Tibial artery (tissue), 4 donors: ENCODE measurements at regions not wholly inside any gene's neighbourhood (a gene's known extent, or its start where the extent isn't known, plus 50 kb on each side); places are given as distances from the start of the nearest gene placed in this dataset.

Experiments used
- DNase-seq, 2 donors: peaks; one replicate each; pipeline ENCODE4 v3.0.0-alpha.2; 2019
- H3K27ac ChIP-seq, 2 donors: fragments of 200-600 bp; sonication (generic) in 1 of 2; 1 replicate in 1 of 2; 2 replicates in 1 of 2; pipeline ENCODE4 v1.5.1; 2018 to 2019; ENCODE audit warnings: mild to moderate bottlenecking in 1 of 2
- H3K27me3 ChIP-seq, 2 donors: fragments of 200-600 bp; sonication (generic) in 1 of 2; one replicate each; pipeline versions ENCODE4 v1.5.1 to v1.6.0; 2016 to 2019
- H3K36me3 ChIP-seq, 3 donors: fragments of 200-600 bp; sonication (generic) in 2 of 3; one replicate each; pipeline ENCODE4 v1.5.1; 2016 to 2019; ENCODE audit warnings: mild to moderate bottlenecking in 2 of 3
- H3K4me1 ChIP-seq, 4 donors: fragments of 200-600 bp; sonication (generic) in 2 of 4; 1 replicate in 3 of 4; 2 replicates in 1 of 4; pipeline ENCODE4 v1.5.1; 2016 to 2019
- H3K4me3 ChIP-seq, 2 donors: fragments of 200-600 bp; sonication (generic) in 1 of 2; 1 replicate in 1 of 2; 2 replicates in 1 of 2; pipeline ENCODE4 v1.5.1; 2018 to 2019; ENCODE audit warnings: mild to moderate bottlenecking in 2 of 2
- H3K9me3 ChIP-seq, 3 donors: fragments of 200-600 bp; sonication (generic) in 1 of 3; one replicate each; pipeline ENCODE4 v1.5.1; 2016 to 2019
- intact Hi-C: fragments of 100-400 bp; cut with DNase I; formaldehyde crosslinking; loops from one replicate; pipeline ENCODE4 v1.15.0; 2023; ENCODE audit warnings: low total_unique reads
- TF ChIP-seq, protein P1 (sequence below), 2 experiments: fragments of 200-600 bp in 1 of 2; fragments of 450-650 bp in 1 of 2; IDR thresholded peaks; one replicate each; pipeline ENCODE4 v1.5.1; 2017 to 2019; ENCODE audit warnings: antibody characterized with exemption in 2 of 2, mild to moderate bottlenecking in 1 of 2, moderate library complexity in 1 of 2

- no peaks in the 10 kb centered on the region for H3K36me3 ChIP-seq
- DNase-seq = no peak
- intact Hi-C loops = no loop called here
- TF ChIP-seq, protein P1, sequence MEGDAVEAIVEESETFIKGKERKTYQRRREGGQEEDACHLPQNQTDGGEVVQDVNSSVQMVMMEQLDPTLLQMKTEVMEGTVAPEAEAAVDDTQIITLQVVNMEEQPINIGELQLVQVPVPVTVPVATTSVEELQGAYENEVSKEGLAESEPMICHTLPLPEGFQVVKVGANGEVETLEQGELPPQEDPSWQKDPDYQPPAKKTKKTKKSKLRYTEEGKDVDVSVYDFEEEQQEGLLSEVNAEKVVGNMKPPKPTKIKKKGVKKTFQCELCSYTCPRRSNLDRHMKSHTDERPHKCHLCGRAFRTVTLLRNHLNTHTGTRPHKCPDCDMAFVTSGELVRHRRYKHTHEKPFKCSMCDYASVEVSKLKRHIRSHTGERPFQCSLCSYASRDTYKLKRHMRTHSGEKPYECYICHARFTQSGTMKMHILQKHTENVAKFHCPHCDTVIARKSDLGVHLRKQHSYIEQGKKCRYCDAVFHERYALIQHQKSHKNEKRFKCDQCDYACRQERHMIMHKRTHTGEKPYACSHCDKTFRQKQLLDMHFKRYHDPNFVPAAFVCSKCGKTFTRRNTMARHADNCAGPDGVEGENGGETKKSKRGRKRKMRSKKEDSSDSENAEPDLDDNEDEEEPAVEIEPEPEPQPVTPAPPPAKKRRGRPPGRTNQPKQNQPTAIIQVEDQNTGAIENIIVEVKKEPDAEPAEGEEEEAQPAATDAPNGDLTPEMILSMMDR (IDR thresholded peaks at IDR 0.05) = no peak
- H3K27me3 ChIP-seq = no peaks in the 10 kb centered on the region
- no peak overlapping the region for H3K4me3 ChIP-seq
- H3K9me3 ChIP-seq = no peaks in the 10 kb centered on the region
- H3K4me1 ChIP-seq = no peaks in the 10 kb centered on the region
- H3K27ac ChIP-seq = no peak overlapping the region
Observed at GRCh38 chr10:128874331-128874730, 592.7 kb upstream of the MGMT start.

- intact Hi-C loops = no loop called here
- H3K4me3 ChIP-seq = no peak overlapping the region
- DNase-seq = no peak
- H3K27ac ChIP-seq = no peak overlapping the region
- H3K9me3 ChIP-seq = no peaks in the 10 kb centered on the region
- TF ChIP-seq, protein P1 (IDR thresholded peaks at IDR 0.05) = no peak
- no peaks in the 10 kb centered on the region for H3K4me1 ChIP-seq
- H3K36me3 ChIP-seq = no peaks in the 10 kb centered on the region
- no peaks in the 10 kb centered on the region for H3K27me3 ChIP-seq
Observed at GRCh38 chr10:128875030-128875744, 591.9 kb upstream of the MGMT start.

DNA sequence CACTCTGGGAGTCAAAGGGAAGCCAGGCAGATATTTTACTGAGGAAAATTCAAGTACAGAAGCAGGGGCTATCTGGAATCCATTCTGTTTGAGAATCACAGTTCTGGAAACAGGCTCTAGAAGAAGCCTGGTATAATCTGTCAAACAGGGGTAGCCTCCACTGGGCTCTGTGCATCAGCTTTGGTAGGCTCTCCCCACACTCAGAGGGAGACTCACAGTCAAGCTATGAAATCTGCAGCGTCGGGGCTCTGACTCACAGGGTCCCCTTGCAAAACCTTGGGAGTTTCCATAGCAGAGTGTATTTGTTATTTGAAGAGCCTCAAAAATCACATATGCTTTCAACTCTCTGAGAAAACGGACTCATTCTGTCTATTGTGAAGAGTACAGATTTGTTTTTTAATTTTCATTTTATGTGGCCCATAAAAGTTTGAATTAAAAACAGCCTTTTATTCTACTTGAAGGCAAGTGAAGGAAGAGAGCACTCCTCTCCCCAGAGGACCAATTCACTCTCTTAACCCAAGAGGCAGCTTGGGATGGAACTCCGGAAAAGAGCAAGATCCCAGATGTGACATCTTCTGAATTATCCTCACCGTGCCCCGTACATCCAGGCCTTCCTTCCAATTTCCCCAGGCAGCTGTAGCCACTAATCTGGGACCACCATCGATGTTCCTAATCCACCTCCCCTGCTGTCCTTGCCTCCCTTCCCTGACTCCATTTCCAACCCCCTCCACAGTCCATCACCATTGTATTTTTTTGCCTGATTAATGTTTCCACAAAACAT lies 590.9 kb upstream of the MGMT start:
- Histone ChIP-seq H3K27me3 (no peaks in the 10 kb centered on the region), H3K4me1 (no peaks in the 10 kb centered on the region), H3K36me3 (no peaks in the 10 kb centered on the region), H3K9me3 (no peaks in the 10 kb centered on the region), H3K27ac (no peak overlapping the region), H3K4me3 (no peak overlapping the region)
- TF ChIP-seq, protein P1 (IDR thresholded peaks at IDR 0.05) = no peak
- DNase-seq = peak; percentile 48 to 57
- intact Hi-C loops = no loop called here

GRCh38 chr10:128877141-128877540 lies 589.9 kb upstream of the MGMT start:
- no peaks in the 10 kb centered on the region for H3K36me3 ChIP-seq
- no peak overlapping the region for H3K4me3 ChIP-seq
- peak in 1 of 2 donors; percentile 16 for DNase-seq
- no peaks in the 10 kb centered on the region for H3K4me1 ChIP-seq
- no peaks in the 10 kb centered on the region for H3K9me3 ChIP-seq
- no peak overlapping the region for H3K27ac ChIP-seq
- intact Hi-C loops = no loop called here
- no peaks in the 10 kb centered on the region for H3K27me3 ChIP-seq
- TF ChIP-seq, protein P1 (IDR thresholded peaks at IDR 0.05) = no peak

GRCh38 chr10:128877936-128878335 lies 589.1 kb upstream of the MGMT start:
- Histone ChIP-seq H3K4me1 (no peaks in the 10 kb centered on the region), H3K27ac (no peak overlapping the region), H3K36me3 (no peaks in the 10 kb centered on the region), H3K27me3 (peaks cover 0 to 2% of the 10 kb centered on the region in 2 donors), H3K4me3 (no peak overlapping the region), H3K9me3 (no peaks in the 10 kb centered on the region)
- TF ChIP-seq, protein P1 (IDR thresholded peaks at IDR 0.05) = no peak
- intact Hi-C loops = no loop called here
- DNase-seq = peak; percentile 1 to 7
